WERI-Rb-1 (cell line): ENCODE measurements at regions not wholly inside any gene's neighbourhood (a gene's known extent, or its start where the extent isn't known, plus 50 kb on each side); places are given as distances from the start of the nearest gene placed in this dataset.
"Not testable (repeated sequence)": the region's sequence is repeated elsewhere in the genome, so short reads cannot be mapped to it uniquely, and the experiment has no call there.

Experiments
- DNase-seq: peaks from one replicate; pipeline ENCODE4 v3.0.0-alpha.2; 2020
- H3K27ac ChIP-seq: fragments of 250-450 bp; sonication (Bioruptor Pico); 2 replicates; pipeline ENCODE4 v1.5.1; 2020; ENCODE audit warnings: mild to moderate bottlenecking, moderate library complexity
- H3K27me3 ChIP-seq: fragments of 250-450 bp; sonication (Bioruptor Pico); 2 replicates; pipeline ENCODE4 v1.5.1; 2021; ENCODE audit warnings: mild to moderate bottlenecking, low read depth, moderate library complexity; ENCODE audit not compliant: insufficient read depth, severe bottlenecking
- H3K36me3 ChIP-seq: fragments of 250-450 bp; sonication (Bioruptor Pico); 2 replicates; pipeline ENCODE4 v1.5.1; 2020; ENCODE audit warnings: mild to moderate bottlenecking, moderate library complexity
- H3K4me3 ChIP-seq: 2 replicates; pipeline ENCODE4 v1.5.1; 2011; ENCODE audit warnings: low read depth, mild to moderate bottlenecking, control low read depth, low read length
- H3K9me3 ChIP-seq: fragments of 250-450 bp; sonication (Bioruptor Pico); 2 replicates; pipeline ENCODE4 v1.5.1; 2021; ENCODE audit warnings: mild to moderate bottlenecking, moderate library complexity; ENCODE audit not compliant: severe bottlenecking
- TF ChIP-seq, protein P1 (sequence below): IDR thresholded peaks from 2 replicates; pipeline ENCODE4 v1.5.1; 2011; ENCODE audit warnings: low read depth, mild to moderate bottlenecking, control low read depth, inconsistent platforms, low read length

- H3K4me3 ChIP-seq, result no peak overlapping the region
- H3K36me3 ChIP-seq, result no peaks in the 10 kb centered on the region
- no peaks in the 10 kb centered on the region for H3K27me3 ChIP-seq
- H3K27ac ChIP-seq, result no peak overlapping the region
- no peak for DNase-seq
- TF ChIP-seq, protein P1, sequence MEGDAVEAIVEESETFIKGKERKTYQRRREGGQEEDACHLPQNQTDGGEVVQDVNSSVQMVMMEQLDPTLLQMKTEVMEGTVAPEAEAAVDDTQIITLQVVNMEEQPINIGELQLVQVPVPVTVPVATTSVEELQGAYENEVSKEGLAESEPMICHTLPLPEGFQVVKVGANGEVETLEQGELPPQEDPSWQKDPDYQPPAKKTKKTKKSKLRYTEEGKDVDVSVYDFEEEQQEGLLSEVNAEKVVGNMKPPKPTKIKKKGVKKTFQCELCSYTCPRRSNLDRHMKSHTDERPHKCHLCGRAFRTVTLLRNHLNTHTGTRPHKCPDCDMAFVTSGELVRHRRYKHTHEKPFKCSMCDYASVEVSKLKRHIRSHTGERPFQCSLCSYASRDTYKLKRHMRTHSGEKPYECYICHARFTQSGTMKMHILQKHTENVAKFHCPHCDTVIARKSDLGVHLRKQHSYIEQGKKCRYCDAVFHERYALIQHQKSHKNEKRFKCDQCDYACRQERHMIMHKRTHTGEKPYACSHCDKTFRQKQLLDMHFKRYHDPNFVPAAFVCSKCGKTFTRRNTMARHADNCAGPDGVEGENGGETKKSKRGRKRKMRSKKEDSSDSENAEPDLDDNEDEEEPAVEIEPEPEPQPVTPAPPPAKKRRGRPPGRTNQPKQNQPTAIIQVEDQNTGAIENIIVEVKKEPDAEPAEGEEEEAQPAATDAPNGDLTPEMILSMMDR, result no peak
- H3K9me3 ChIP-seq, result no peaks in the 10 kb centered on the region
Measured at GRCh38 chr10:11684717-11685645, 57.2 kb upstream of the ECHDC3 start.

DNA sequence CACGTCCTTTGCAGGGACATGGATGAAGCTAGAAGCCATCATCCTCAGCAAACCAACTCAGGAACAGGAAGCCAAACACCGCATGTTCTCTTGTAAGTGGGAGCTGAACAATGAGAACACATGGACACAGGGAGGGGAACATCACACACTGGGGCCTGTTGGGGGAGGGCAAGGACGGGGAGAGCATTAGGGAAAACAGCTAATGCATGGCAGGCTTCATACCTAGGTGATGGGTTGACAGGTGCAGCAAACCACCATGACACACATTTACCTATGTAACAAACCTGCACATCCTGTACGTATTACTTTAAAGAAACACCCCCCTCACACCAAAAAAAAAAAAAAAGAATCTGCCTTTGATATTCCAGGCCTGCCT is 57.9 kb upstream of the ECHDC3 start:
- not testable (repeated sequence) for H3K9me3 ChIP-seq, H3K27ac ChIP-seq, H3K27me3 ChIP-seq, H3K36me3 ChIP-seq, DNase-seq, H3K4me3 ChIP-seq

DNA sequence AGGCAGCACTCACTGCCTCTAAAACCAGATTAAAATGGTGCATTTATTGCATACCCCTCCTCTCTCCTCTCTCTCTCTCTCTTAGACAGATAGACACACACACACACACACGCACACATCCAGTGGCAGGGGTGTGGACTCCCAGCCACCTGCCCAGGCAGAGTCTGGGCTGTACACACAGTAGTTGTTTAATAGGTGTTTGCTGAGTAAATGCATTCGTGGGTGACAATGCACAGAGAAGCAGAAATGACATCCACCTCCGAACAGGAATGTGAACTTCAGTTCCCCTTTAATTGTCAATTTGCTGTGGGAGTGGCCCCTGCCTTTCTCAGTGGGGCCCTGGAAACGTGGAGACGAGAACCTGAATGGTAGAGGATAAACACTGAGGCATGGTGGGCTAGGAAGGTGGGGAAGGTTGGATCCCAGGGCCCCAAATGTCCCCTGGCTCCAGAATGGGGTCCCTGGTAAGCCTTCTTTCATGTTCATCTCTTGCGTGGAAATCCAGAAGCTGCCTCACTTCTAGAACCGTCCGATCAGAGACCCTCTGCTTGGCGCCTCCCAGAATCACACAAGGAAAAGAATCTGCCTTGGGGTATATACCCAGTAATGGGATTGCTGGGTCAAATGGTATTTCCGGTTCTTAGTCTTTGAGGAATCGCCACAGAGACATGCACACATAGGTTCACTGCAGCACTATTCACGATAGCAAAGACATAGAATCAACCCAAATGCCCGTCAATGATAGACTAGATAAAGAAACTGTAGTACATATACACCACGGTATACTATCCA is 58.5 kb upstream of the ECHDC3 start:
- no peak for DNase-seq
- Histone ChIP-seq H3K9me3 (no peaks in the 10 kb centered on the region), H3K27ac (no peak overlapping the region), H3K27me3 (no peaks in the 10 kb centered on the region), H3K36me3 (no peaks in the 10 kb centered on the region), H3K4me3 (no peak overlapping the region)
- TF ChIP-seq, protein P1, result no peak

GRCh38 chr10:11682851-11683250 is 59.3 kb upstream of the ECHDC3 start:
- H3K9me3 ChIP-seq, result no peaks in the 10 kb centered on the region
- no peaks in the 10 kb centered on the region for H3K36me3 ChIP-seq
- no peaks in the 10 kb centered on the region for H3K27me3 ChIP-seq
- no peak overlapping the region for H3K27ac ChIP-seq
- H3K4me3 ChIP-seq, result peak overlapping the region; percentile 34
- peak; percentile 27 for DNase-seq
- TF ChIP-seq, protein P1, result no peak

DNA sequence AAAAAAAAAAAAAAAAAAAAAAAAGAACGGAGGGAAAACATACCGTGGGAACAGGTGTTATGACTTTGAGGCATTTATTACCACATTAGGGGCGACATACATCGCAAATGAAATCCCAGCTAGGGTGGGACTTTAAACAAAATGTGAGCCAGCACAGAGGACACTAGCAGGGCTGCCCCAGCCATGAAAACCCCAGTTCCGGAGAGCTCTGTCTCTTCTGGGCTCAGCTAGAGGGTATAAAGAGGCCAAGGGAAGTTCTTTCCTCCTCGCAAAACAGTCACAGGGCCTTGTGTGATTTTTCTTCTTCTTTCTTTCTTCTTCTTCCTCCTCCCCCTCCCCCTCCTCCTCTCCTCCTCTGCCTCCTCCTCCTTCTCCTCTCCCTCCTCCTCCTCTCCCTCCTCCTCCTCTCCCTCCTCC is 59.9 kb upstream of the ECHDC3 start:
- H3K27me3 ChIP-seq, result no peaks in the 10 kb centered on the region
- no peaks in the 10 kb centered on the region for H3K9me3 ChIP-seq
- H3K36me3 ChIP-seq, result no peaks in the 10 kb centered on the region
- TF ChIP-seq, protein P1, result no peak
- peak overlapping the region; percentile 34; the same call in 1 of the 2 replicates for H3K4me3 ChIP-seq
- no peak overlapping the region for H3K27ac ChIP-seq
- no peak for DNase-seq

DNA sequence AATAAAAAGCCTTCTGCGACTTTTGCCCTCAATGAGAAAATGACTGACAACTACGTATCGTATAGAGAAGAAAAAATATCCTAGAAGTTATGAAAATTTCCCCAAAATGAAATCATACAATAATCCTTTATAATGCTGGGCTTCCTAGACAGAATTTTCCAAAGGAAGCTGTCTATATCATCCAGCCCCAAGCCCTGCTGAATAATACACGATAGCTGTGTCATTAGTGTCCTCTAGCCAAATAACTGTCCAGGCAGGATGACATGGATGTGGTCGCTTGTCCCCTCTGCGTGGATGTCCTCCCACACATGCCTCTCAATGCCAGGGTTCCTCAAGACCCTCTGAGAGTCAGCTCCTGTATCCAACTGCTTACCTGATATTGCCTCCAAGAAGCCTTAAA is 61.7 kb upstream of the ECHDC3 start:
- no peak overlapping the region for H3K27ac ChIP-seq
- TF ChIP-seq, protein P1, result no peak
- no peaks in the 10 kb centered on the region for H3K36me3 ChIP-seq
- H3K9me3 ChIP-seq, result no peaks in the 10 kb centered on the region
- DNase-seq, result no peak
- H3K27me3 ChIP-seq, result no peaks in the 10 kb centered on the region
- H3K4me3 ChIP-seq, result no peak overlapping the region
